Astrocyte of the spinal cord (primary cell): ENCODE measurements at regions not wholly inside any gene's neighbourhood (a gene's known extent, or its start where the extent isn't known, plus 50 kb on each side); places are given as distances from the start of the nearest gene placed in this dataset.
A peak's percentile ranks its signal among the peaks of the same experiment; 100 is the strongest.

ENCODE experiments used
- DNase-seq: peaks from one replicate; pipeline ENCODE4 v3.0.0; 2011; ENCODE audit warnings: low read depth, low spot score
- H3K4me3 ChIP-seq: 2 replicates; pipeline ENCODE4 v1.5.1; 2011; ENCODE audit warnings: low read depth, mild to moderate bottlenecking, low read length, moderate library complexity
- CTCF ChIP-seq: IDR thresholded peaks from 2 replicates; pipeline ENCODE4 v1.5.1; 2012; ENCODE audit warnings: low read depth, mild to moderate bottlenecking, low read length, inconsistent platforms
- in situ Hi-C: cut with HindIII; loops from 2 replicates; pipeline ENCODE4 v1.10.0; 2017; ENCODE audit warnings: low sequenced_read_pairs

- no peak for TF ChIP-seq CTCF
- H3K4me3 ChIP-seq, result no peak overlapping the region
- no peak for DNase-seq
- in situ Hi-C loops, result no loop called here
These were observed 53.0 kb upstream of the ADORA3 start for GRCh38 chr1:111556325-111557037.

GRCh38 chr1:111559736-111560279 is 56.4 kb upstream of the ADORA3 start:
- H3K4me3 ChIP-seq, result no peak overlapping the region
- TF ChIP-seq CTCF, result no peak
- peak; percentile 59 for DNase-seq
- in situ Hi-C loops, result no loop called here

- in situ Hi-C loops, result no loop called here
- H3K4me3 ChIP-seq, result no peak overlapping the region
- TF ChIP-seq CTCF, result no peak
- DNase-seq, result no peak
These were observed 57.9 kb upstream of the ADORA3 start for GRCh38 chr1:111561328-111561727.

GRCh38 chr1:111563619-111564018 is 56.0 kb upstream of the RAP1A start:
- peak; percentile 79 for DNase-seq
- no peak for TF ChIP-seq CTCF
- in situ Hi-C loops, result no loop called here
- H3K4me3 ChIP-seq, result no peak overlapping the region

- TF ChIP-seq CTCF, result no peak
- in situ Hi-C loops, result no loop called here
- no peak overlapping the region for H3K4me3 ChIP-seq
- peak; percentile 92 for DNase-seq
These were observed 54.5 kb upstream of the RAP1A start for GRCh38 chr1:111565079-111565478.

- DNase-seq, result no peak
- TF ChIP-seq CTCF, result no peak
- in situ Hi-C loops, result no loop called here
- no peak overlapping the region for H3K4me3 ChIP-seq
These were observed 53.6 kb upstream of the RAP1A start for GRCh38 chr1:111565968-111566367.
